ENCODE measurements at regions not wholly inside any gene's neighbourhood (a gene's known extent, or its start where the extent isn't known, plus 50 kb on each side); places are given as distances from the start of the nearest gene placed in this dataset.

DNA sequence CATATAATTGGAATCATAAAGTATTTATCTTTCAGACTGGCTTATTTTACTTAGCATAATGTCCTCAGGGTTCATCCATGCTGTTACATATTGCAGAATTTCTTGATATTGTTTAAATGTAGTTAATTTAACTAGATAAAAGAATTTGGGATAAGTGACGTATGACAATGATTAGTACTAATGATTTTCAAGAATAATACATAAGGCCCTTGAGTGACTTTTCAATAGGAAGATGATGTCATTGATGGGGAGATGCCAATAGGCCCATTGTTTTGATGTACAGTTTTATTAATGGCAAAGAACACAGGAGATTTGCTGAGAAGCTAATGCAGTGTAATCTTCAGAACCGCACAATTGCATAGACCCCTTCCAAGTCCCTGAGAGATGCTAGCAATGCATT is 537.4 kb upstream of the PHF14 start:
- Histone ChIP-seq H3K79me2 (ENCODE audit: insufficient read depth, low read length) (no peaks in the 10 kb centered on the region), H3K36me3 (ENCODE audit: insufficient read depth, low read length) (no peaks in the 10 kb centered on the region), H4K20me1 (ENCODE audit: insufficient read depth, low read length) (no peaks in the 10 kb centered on the region), H3K9me2 (ENCODE audit: low read depth, low read length) (no peaks in the 10 kb centered on the region), H2AFZ (ENCODE audit: low read length) (no peak overlapping the region), H3F3A (ENCODE audit: insufficient read depth, low read length) (no peaks in the 10 kb centered on the region), H3K27me3 (ENCODE audit: insufficient read depth, low read length) (no peaks in the 10 kb centered on the region), H3K9ac (ENCODE audit: low read length) (no peak overlapping the region), H3K4me3 (ENCODE audit: low read depth, low read length, poor library complexity, severe bottlenecking) (no peak overlapping the region), H3K4me2 (ENCODE audit: low read length) (no peak overlapping the region), H3K4me1 (ENCODE audit: insufficient read depth, low read length, severe bottlenecking) (no peaks in the 10 kb centered on the region), H3K27ac (ENCODE audit: low read depth, low read length, poor library complexity, severe bottlenecking) (no peak overlapping the region), H3K9me3 (ENCODE audit: low read length) (no peaks in the 10 kb centered on the region)
- TF ChIP-seq, protein P1, sequence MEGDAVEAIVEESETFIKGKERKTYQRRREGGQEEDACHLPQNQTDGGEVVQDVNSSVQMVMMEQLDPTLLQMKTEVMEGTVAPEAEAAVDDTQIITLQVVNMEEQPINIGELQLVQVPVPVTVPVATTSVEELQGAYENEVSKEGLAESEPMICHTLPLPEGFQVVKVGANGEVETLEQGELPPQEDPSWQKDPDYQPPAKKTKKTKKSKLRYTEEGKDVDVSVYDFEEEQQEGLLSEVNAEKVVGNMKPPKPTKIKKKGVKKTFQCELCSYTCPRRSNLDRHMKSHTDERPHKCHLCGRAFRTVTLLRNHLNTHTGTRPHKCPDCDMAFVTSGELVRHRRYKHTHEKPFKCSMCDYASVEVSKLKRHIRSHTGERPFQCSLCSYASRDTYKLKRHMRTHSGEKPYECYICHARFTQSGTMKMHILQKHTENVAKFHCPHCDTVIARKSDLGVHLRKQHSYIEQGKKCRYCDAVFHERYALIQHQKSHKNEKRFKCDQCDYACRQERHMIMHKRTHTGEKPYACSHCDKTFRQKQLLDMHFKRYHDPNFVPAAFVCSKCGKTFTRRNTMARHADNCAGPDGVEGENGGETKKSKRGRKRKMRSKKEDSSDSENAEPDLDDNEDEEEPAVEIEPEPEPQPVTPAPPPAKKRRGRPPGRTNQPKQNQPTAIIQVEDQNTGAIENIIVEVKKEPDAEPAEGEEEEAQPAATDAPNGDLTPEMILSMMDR (IDR thresholded peaks at IDR 0.05; ENCODE audit: low read length), result no peak
- TF ChIP-seq EZH2 (IDR thresholded peaks at IDR 0.05; ENCODE audit: borderline replicate concordance, low read length), result no peak

DNA sequence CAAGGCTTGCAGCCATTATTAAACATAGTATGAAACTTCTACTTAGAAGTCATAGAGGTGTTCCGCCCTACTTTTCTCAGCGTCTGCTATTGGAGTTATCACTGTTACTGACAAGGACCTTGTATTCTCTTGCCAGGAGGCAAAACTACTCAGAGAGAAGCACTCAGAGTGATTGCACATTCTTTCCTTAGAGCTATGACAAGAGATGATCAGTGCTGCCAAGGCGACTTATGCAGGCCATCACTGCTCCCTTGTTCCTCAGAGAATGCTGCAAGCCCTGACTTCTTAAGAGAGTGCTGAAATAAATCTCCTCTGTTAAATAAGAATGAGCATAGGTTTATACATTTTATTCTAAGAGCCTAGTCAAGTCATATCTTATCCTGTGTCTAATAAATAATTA is 534.6 kb upstream of the PHF14 start:
- H3K9me2 ChIP-seq (ENCODE audit: low read depth, low read length), result no peaks in the 10 kb centered on the region
- H2AFZ ChIP-seq (ENCODE audit: low read length), result no peak overlapping the region
- H3K9ac ChIP-seq (ENCODE audit: low read length), result no peak overlapping the region
- H3K9me3 ChIP-seq (ENCODE audit: low read length), result no peaks in the 10 kb centered on the region
- no peaks in the 10 kb centered on the region for H4K20me1 ChIP-seq (ENCODE audit: insufficient read depth, low read length)
- H3F3A ChIP-seq (ENCODE audit: insufficient read depth, low read length), result no peaks in the 10 kb centered on the region
- H3K4me1 ChIP-seq (ENCODE audit: insufficient read depth, low read length, severe bottlenecking), result no peaks in the 10 kb centered on the region
- H3K79me2 ChIP-seq (ENCODE audit: insufficient read depth, low read length), result no peaks in the 10 kb centered on the region
- H3K27ac ChIP-seq (ENCODE audit: low read depth, low read length, poor library complexity, severe bottlenecking), result no peak overlapping the region
- no peak overlapping the region for H3K4me3 ChIP-seq (ENCODE audit: low read depth, low read length, poor library complexity, severe bottlenecking)
- H3K27me3 ChIP-seq (ENCODE audit: insufficient read depth, low read length), result no peaks in the 10 kb centered on the region
- TF ChIP-seq EZH2 (IDR thresholded peaks at IDR 0.05; ENCODE audit: borderline replicate concordance, low read length), result no peak
- TF ChIP-seq, protein P1 (IDR thresholded peaks at IDR 0.05; ENCODE audit: low read length), result no peak
- H3K36me3 ChIP-seq (ENCODE audit: insufficient read depth, low read length), result no peaks in the 10 kb centered on the region
- H3K4me2 ChIP-seq (ENCODE audit: low read length), result no peak overlapping the region

DNA sequence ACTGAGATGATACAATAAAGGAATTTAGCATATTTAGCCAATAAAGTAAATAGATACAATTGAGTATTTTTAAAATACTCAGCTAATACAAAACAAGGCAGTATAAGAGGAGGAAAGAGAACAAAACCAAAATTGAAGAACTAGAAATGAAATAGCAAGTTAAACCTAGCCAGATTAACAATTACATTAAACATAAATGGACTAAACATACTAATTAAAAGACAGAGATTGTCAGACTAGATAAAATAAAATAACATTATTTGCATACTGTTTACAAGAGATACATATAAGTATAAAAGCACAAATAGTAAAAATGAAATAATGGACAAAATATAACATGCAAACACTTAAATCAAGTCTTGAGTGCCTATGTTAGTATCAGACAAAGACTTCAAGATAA is 517.7 kb upstream of the PHF14 start:
- no peak overlapping the region for H2AFZ ChIP-seq (ENCODE audit: low read length)
- TF ChIP-seq, protein P1 (IDR thresholded peaks at IDR 0.05; ENCODE audit: low read length), result no peak
- TF ChIP-seq EZH2 (IDR thresholded peaks at IDR 0.05; ENCODE audit: borderline replicate concordance, low read length), result no peak

More for the DNA sequence above, 517.7 kb upstream of the PHF14 start:
- H3K9ac ChIP-seq (ENCODE audit: low read length), result no peak overlapping the region
- no peaks in the 10 kb centered on the region for H3K9me2 ChIP-seq (ENCODE audit: low read depth, low read length)
- no peaks in the 10 kb centered on the region for H3K79me2 ChIP-seq (ENCODE audit: insufficient read depth, low read length)
- H3K4me3 ChIP-seq (ENCODE audit: low read depth, low read length, poor library complexity, severe bottlenecking), result no peak overlapping the region
- H4K20me1 ChIP-seq (ENCODE audit: insufficient read depth, low read length), result no peaks in the 10 kb centered on the region
- no peaks in the 10 kb centered on the region for H3K27me3 ChIP-seq (ENCODE audit: insufficient read depth, low read length)
- H3K4me2 ChIP-seq (ENCODE audit: low read length), result no peak overlapping the region
- no peaks in the 10 kb centered on the region for H3K4me1 ChIP-seq (ENCODE audit: insufficient read depth, low read length, severe bottlenecking)
- H3F3A ChIP-seq (ENCODE audit: insufficient read depth, low read length), result no peaks in the 10 kb centered on the region
- no peaks in the 10 kb centered on the region for H3K36me3 ChIP-seq (ENCODE audit: insufficient read depth, low read length)
- 0 out of 2 replicates have a peak, but pooled peaks cover 4% of the 10 kb centered on the region for H3K9me3 ChIP-seq (ENCODE audit: low read length)
- no peak overlapping the region for H3K27ac ChIP-seq (ENCODE audit: low read depth, low read length, poor library complexity, severe bottlenecking)

Data from OCI-LY1 (cell line).